Cardiac muscle cell (in vitro differentiated cells and primary cell): ENCODE measurements at regions not wholly inside any gene's neighbourhood (a gene's known extent, or its start where the extent isn't known, plus 50 kb on each side); places are given as distances from the start of the nearest gene placed in this dataset.

ENCODE experiments used
- DNase-seq, 2 donors: peaks; one replicate each; pipeline versions ENCODE4 v3.0.0 to v3.0.0-alpha.2; 2010 to 2017; ENCODE audit warnings: low read depth in 1 of 2, low spot score in 1 of 2
- H3K27ac ChIP-seq: fragments of 200-600 bp; sonication (generic); 2 replicates; pipeline ENCODE4 v1.5.1; 2016
- H3K27me3 ChIP-seq: fragments of 200-600 bp; sonication (generic); 2 replicates; pipeline ENCODE4 v1.6.0; 2016; ENCODE audit warnings: control low read depth
- H3K36me3 ChIP-seq: fragments of 200-600 bp; sonication (generic); 2 replicates; pipeline ENCODE4 v1.5.1; 2016; ENCODE audit warnings: control low read depth
- H3K4me1 ChIP-seq: fragments of 200-600 bp; sonication (generic); 2 replicates; pipeline ENCODE4 v1.8.1; 2017; ENCODE audit warnings: low read depth, mild to moderate bottlenecking, mixed run types
- H3K4me3 ChIP-seq: fragments of 200-600 bp; sonication (generic); 2 replicates; pipeline ENCODE4 v1.5.1; 2016; ENCODE audit warnings: mild to moderate bottlenecking
- H3K9me3 ChIP-seq: fragments of 200-600 bp; sonication (generic); 2 replicates; pipeline ENCODE4 v1.5.1; 2017; ENCODE audit warnings: low read depth, mild to moderate bottlenecking, control low read depth
- TF ChIP-seq, protein P1 (sequence below): IDR thresholded peaks from 2 replicates; pipeline ENCODE4 v1.5.1; 2012; ENCODE audit warnings: low read depth, mild to moderate bottlenecking, low read length

- H3K27ac ChIP-seq = no peak overlapping the region
- no peaks in the 10 kb centered on the region for H3K9me3 ChIP-seq
- no peak for DNase-seq
- TF ChIP-seq, protein P1, sequence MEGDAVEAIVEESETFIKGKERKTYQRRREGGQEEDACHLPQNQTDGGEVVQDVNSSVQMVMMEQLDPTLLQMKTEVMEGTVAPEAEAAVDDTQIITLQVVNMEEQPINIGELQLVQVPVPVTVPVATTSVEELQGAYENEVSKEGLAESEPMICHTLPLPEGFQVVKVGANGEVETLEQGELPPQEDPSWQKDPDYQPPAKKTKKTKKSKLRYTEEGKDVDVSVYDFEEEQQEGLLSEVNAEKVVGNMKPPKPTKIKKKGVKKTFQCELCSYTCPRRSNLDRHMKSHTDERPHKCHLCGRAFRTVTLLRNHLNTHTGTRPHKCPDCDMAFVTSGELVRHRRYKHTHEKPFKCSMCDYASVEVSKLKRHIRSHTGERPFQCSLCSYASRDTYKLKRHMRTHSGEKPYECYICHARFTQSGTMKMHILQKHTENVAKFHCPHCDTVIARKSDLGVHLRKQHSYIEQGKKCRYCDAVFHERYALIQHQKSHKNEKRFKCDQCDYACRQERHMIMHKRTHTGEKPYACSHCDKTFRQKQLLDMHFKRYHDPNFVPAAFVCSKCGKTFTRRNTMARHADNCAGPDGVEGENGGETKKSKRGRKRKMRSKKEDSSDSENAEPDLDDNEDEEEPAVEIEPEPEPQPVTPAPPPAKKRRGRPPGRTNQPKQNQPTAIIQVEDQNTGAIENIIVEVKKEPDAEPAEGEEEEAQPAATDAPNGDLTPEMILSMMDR = no peak
- H3K4me3 ChIP-seq = no peak overlapping the region
- no peaks in the 10 kb centered on the region for H3K27me3 ChIP-seq
- H3K4me1 ChIP-seq = no peaks in the 10 kb centered on the region
- H3K36me3 ChIP-seq = no peaks in the 10 kb centered on the region
Measured at GRCh38 chr13:33624253-33624652, 193.7 kb upstream of the RFC3 start.

- Histone ChIP-seq H3K27me3 (no peaks in the 10 kb centered on the region), H3K4me1 (no peaks in the 10 kb centered on the region), H3K9me3 (no peaks in the 10 kb centered on the region), H3K4me3 (no peak overlapping the region), H3K27ac (no peak overlapping the region), H3K36me3 (no peaks in the 10 kb centered on the region)
- no peak for DNase-seq
- TF ChIP-seq, protein P1 = no peak
Measured at GRCh38 chr13:33624740-33625139, 193.2 kb upstream of the RFC3 start.

GRCh38 chr13:33626407-33626806 lies 191.5 kb upstream of the RFC3 start:
- TF ChIP-seq, protein P1 = no peak

DNA sequence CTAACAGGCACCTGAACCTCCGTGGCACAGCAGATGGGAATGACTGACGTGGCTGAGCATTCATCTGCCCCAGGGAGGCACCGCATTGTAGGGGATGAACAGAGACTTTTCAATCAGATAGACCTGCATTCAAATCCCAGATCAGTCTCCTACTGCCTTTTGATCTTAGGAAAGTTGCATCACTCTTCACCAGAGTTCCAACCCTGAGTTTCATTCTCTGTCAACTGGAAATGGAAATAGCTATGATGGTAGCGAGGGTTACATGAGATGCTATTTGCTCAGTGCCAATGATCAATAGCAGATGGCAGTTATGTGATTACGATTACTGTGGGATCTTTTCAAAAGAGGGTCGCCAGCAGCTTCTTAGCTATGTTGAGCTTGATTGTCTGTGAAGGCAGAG lies 189.3 kb upstream of the RFC3 start:
- DNase-seq = no peak
- Histone ChIP-seq H3K27ac (no peak overlapping the region), H3K4me1 (no peaks in the 10 kb centered on the region), H3K36me3 (no peaks in the 10 kb centered on the region), H3K4me3 (no peak overlapping the region), H3K9me3 (no peaks in the 10 kb centered on the region), H3K27me3 (no peaks in the 10 kb centered on the region)
- TF ChIP-seq, protein P1 = no peak

More at GRCh38 chr13:33626407-33626806, 191.5 kb upstream of the RFC3 start:
- no peak overlapping the region for H3K27ac ChIP-seq
- no peaks in the 10 kb centered on the region for H3K36me3 ChIP-seq
- no peaks in the 10 kb centered on the region for H3K9me3 ChIP-seq
- no peak overlapping the region for H3K4me3 ChIP-seq
- no peaks in the 10 kb centered on the region for H3K4me1 ChIP-seq
- no peaks in the 10 kb centered on the region for H3K27me3 ChIP-seq
- no peak for DNase-seq

- TF ChIP-seq, protein P1 = no peak
- Histone ChIP-seq H3K4me3 (no peak overlapping the region), H3K4me1 (no peaks in the 10 kb centered on the region), H3K27ac (no peak overlapping the region), H3K9me3 (no peaks in the 10 kb centered on the region), H3K36me3 (no peaks in the 10 kb centered on the region), H3K27me3 (no peaks in the 10 kb centered on the region)
- no peak for DNase-seq
Measured at GRCh38 chr13:33629605-33630360, 188.2 kb upstream of the RFC3 start.
